Suprapubic skin (tissue), 4 donors: ENCODE measurements at regions not wholly inside any gene's neighbourhood (a gene's known extent, or its start where the extent isn't known, plus 50 kb on each side); places are given as distances from the start of the nearest gene placed in this dataset.

Experiments used
- EP300 ChIP-seq: sonication (generic); formaldehyde crosslinking; IDR thresholded peaks from one replicate; pipeline ENCODE4 v1.6.1; 2017; ENCODE audit warnings: antibody characterized with exemption
- POLR2A ChIP-seq, 2 donors: fragments of 450-650 bp; IDR thresholded peaks; one replicate each; pipeline ENCODE4 v1.6.1; 2017; ENCODE audit warnings: antibody characterized with exemption in 2 of 2, mild to moderate bottlenecking in 2 of 2, moderate library complexity in 2 of 2
- POLR2AphosphoS5 ChIP-seq, 3 donors: sonication (generic); formaldehyde crosslinking; IDR thresholded peaks; one replicate each; pipeline ENCODE4 v1.6.1; 2017; ENCODE audit warnings: antibody characterized with exemption in 3 of 3
- TF ChIP-seq, protein P1 (sequence below), 2 donors: fragments of 200-600 bp in 1 of 2; fragments of 450-650 bp in 1 of 2; sonication (generic) in 1 of 2; IDR thresholded peaks; one replicate each; pipeline ENCODE4 v1.5.1; 2016 to 2019; ENCODE audit warnings: antibody characterized with exemption in 2 of 2, mild to moderate bottlenecking in 1 of 2, moderate library complexity in 1 of 2

DNA sequence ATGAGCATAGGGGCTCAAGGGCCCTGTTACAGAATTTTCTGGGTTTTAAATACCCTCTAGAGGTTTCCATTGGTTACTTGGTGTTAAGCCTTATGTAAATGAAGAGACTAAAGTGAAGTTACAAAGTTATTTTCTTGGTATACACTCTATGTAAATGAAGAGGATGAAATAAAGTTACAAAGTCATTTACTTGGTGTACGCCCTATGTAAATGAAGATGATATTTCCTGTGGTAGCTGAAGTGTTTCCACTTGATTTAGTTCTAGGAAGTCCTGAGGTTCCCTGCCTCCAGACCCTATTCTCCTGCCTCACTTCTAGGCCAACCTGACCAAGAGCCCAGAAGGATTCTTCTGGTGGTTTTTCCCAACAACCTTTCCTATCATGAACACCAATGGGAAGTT is 126.1 kb downstream of the SPTSSA start:
- TF ChIP-seq, protein P1, sequence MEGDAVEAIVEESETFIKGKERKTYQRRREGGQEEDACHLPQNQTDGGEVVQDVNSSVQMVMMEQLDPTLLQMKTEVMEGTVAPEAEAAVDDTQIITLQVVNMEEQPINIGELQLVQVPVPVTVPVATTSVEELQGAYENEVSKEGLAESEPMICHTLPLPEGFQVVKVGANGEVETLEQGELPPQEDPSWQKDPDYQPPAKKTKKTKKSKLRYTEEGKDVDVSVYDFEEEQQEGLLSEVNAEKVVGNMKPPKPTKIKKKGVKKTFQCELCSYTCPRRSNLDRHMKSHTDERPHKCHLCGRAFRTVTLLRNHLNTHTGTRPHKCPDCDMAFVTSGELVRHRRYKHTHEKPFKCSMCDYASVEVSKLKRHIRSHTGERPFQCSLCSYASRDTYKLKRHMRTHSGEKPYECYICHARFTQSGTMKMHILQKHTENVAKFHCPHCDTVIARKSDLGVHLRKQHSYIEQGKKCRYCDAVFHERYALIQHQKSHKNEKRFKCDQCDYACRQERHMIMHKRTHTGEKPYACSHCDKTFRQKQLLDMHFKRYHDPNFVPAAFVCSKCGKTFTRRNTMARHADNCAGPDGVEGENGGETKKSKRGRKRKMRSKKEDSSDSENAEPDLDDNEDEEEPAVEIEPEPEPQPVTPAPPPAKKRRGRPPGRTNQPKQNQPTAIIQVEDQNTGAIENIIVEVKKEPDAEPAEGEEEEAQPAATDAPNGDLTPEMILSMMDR (IDR thresholded peaks at IDR 0.05), result no peak
- TF ChIP-seq POLR2A (IDR thresholded peaks at IDR 0.05) (no peak), POLR2AphosphoS5 (IDR thresholded peaks at IDR 0.05) (no peak), EP300 (no peak)
